ENCODE measurements at regions not wholly inside any gene's neighbourhood (a gene's known extent, or its start where the extent isn't known, plus 50 kb on each side); places are given as distances from the start of the nearest gene placed in this dataset.

DNA sequence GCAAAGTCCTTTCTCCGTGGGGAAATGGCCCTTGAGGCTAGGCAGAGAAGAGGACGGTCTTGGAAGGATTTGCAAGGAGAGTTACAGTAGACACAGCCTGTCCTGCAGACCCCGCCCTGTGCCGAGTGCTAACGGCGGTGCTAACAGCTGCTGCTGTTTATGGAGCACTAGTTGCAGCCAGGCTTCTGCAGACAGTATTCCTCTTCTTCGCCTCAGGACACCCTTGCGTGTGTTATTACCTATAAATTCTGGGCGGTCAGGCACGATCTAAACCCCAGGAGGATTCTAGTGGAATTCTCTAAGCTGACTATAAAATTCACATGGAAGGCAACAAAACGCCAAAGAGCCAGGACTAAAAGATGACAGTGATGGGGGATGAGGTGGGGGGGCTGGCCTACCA lies 139.8 kb downstream of the GLI2 start:
- Histone ChIP-seq H3K79me2 (no peaks in the 10 kb centered on the region), H3K4me2 (ENCODE audit: low read length) (no peak overlapping the region), H3K27ac (no peak overlapping the region), H3K4me3 (ENCODE audit: low read depth, low read length) (no peak overlapping the region), H3K9ac (no peak overlapping the region), H2AFZ (no peak overlapping the region), H3K27me3 (ENCODE audit: control insufficient read depth, insufficient read depth, low read length) (no peaks in the 10 kb centered on the region), H3K9me3 (ENCODE audit: control insufficient read depth, low read length) (no peaks in the 10 kb centered on the region), H3K36me3 (ENCODE audit: control insufficient read depth, insufficient read depth, low read length) (no peaks in the 10 kb centered on the region), H3K4me1 (no peaks in the 10 kb centered on the region)
- TF ChIP-seq, protein P1, sequence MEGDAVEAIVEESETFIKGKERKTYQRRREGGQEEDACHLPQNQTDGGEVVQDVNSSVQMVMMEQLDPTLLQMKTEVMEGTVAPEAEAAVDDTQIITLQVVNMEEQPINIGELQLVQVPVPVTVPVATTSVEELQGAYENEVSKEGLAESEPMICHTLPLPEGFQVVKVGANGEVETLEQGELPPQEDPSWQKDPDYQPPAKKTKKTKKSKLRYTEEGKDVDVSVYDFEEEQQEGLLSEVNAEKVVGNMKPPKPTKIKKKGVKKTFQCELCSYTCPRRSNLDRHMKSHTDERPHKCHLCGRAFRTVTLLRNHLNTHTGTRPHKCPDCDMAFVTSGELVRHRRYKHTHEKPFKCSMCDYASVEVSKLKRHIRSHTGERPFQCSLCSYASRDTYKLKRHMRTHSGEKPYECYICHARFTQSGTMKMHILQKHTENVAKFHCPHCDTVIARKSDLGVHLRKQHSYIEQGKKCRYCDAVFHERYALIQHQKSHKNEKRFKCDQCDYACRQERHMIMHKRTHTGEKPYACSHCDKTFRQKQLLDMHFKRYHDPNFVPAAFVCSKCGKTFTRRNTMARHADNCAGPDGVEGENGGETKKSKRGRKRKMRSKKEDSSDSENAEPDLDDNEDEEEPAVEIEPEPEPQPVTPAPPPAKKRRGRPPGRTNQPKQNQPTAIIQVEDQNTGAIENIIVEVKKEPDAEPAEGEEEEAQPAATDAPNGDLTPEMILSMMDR (IDR thresholded peaks at IDR 0.05), result no peak

DNA sequence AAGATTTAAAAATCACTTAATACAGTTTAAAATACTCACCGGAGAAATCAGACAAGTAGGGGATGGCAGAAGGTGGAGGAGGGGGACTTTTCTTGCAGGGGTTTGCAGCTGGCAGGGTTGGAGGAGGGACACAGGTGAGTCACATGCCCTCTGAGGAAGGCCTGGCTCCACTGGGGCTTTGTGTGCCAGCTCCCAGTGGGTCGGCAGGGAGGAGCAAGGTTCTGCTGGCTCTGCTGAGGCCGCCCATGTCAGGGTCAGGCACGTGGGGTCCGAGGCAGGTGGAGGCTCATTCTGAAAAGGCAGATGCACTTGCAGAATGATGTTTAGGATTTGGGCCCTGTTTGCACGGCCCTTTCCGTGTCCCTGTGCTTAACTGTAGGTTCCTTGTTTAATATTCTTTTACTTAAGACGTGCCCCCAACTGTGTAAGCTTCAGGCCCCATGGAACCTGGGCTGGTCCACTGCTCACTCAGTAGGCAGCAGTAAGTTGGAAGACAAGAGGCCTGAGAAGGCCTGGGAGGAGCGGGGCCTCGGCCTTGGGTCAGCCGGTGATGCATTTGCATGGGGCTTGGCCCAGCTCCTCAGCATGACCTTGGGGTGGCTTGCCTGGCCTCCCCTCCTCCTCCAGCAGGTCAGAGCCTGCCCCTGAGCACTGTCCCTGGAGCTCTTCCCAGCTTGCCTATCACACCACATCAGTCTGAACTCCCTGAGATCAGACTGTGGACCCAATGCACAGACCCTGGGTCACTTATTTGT lies 141.0 kb downstream of the GLI2 start:
- Histone ChIP-seq H3K79me2 (no peaks in the 10 kb centered on the region), H3K4me2 (ENCODE audit: low read length) (no peak overlapping the region), H3K4me3 (ENCODE audit: low read depth, low read length) (no peak overlapping the region), H3K4me1 (no peaks in the 10 kb centered on the region), H3K36me3 (ENCODE audit: control insufficient read depth, insufficient read depth, low read length) (no peaks in the 10 kb centered on the region), H3K27ac (no peak overlapping the region), H3K9me3 (ENCODE audit: control insufficient read depth, low read length) (no peaks in the 10 kb centered on the region), H2AFZ (no peak overlapping the region), H3K9ac (no peak overlapping the region), H3K27me3 (ENCODE audit: control insufficient read depth, insufficient read depth, low read length) (no peaks in the 10 kb centered on the region)
- TF ChIP-seq, protein P1 (IDR thresholded peaks at IDR 0.05), result no peak

DNA sequence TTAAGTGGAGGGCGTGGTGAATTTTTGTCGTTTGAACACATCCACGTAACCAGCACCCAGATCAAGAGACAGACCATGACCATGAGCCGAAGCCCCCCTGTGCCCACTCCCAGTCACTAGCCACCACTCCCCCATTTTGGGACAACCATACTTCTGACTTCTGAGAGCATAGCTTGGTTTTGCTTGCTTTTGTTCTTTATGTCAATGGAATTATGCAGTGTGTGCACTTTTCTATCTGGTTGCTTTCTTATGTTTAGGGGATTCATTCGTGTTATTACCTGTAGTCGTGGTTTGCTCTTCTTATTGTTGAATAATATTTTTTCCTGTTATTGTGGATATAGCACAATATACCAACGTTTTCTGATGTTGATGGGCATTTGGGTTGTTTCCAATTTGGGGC lies 141.7 kb downstream of the GLI2 start:
- H3K4me2 ChIP-seq (ENCODE audit: low read length), result no peak overlapping the region
- TF ChIP-seq, protein P1 (IDR thresholded peaks at IDR 0.05), result no peak
- H3K79me2 ChIP-seq, result no peaks in the 10 kb centered on the region
- H2AFZ ChIP-seq, result no peak overlapping the region
- H3K27ac ChIP-seq, result no peak overlapping the region
- H3K36me3 ChIP-seq (ENCODE audit: control insufficient read depth, insufficient read depth, low read length), result no peaks in the 10 kb centered on the region
- H3K9me3 ChIP-seq (ENCODE audit: control insufficient read depth, low read length), result no peaks in the 10 kb centered on the region
- H3K9ac ChIP-seq, result no peak overlapping the region
- H3K27me3 ChIP-seq (ENCODE audit: control insufficient read depth, insufficient read depth, low read length), result no peaks in the 10 kb centered on the region
- H3K4me1 ChIP-seq, result no peaks in the 10 kb centered on the region
- H3K4me3 ChIP-seq (ENCODE audit: low read depth, low read length), result no peak overlapping the region

DNA sequence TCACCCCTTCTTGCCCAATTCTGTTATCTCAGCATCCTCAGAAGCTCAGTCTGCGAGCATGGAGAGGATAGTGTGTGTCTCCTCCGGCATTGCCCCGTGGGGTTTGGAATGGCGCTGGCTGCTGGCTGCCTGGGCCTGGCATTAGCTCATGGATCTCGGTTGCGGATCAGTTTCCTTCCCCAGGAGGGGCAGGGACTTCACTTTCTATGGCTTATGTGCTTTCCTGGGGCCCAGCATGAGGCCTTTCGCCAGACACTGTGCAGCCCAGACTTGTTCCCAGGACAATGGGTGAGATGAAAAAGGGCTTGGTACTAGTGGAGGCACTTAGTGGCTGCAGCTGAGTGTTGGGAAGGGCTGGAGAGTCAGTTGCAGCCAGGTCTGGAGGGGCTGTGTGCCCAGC lies 143.3 kb downstream of the GLI2 start:
- Histone ChIP-seq H3K4me3 (ENCODE audit: low read depth, low read length) (no peak overlapping the region), H3K9ac (no peak overlapping the region), H3K4me2 (ENCODE audit: low read length) (no peak overlapping the region), H3K4me1 (no peaks in the 10 kb centered on the region), H3K27me3 (ENCODE audit: control insufficient read depth, insufficient read depth, low read length) (no peaks in the 10 kb centered on the region), H3K27ac (no peak overlapping the region), H3K36me3 (ENCODE audit: control insufficient read depth, insufficient read depth, low read length) (no peaks in the 10 kb centered on the region), H2AFZ (no peak overlapping the region), H3K79me2 (no peaks in the 10 kb centered on the region), H3K9me3 (ENCODE audit: control insufficient read depth, low read length) (no peaks in the 10 kb centered on the region)
- TF ChIP-seq, protein P1 (IDR thresholded peaks at IDR 0.05), result no peak

Data from parathyroid adenoma (tissue), 2 donors.